ENCODE measurements at regions not wholly inside any gene's neighbourhood (a gene's known extent, or its start where the extent isn't known, plus 50 kb on each side); places are given as distances from the start of the nearest gene placed in this dataset.

DNA sequence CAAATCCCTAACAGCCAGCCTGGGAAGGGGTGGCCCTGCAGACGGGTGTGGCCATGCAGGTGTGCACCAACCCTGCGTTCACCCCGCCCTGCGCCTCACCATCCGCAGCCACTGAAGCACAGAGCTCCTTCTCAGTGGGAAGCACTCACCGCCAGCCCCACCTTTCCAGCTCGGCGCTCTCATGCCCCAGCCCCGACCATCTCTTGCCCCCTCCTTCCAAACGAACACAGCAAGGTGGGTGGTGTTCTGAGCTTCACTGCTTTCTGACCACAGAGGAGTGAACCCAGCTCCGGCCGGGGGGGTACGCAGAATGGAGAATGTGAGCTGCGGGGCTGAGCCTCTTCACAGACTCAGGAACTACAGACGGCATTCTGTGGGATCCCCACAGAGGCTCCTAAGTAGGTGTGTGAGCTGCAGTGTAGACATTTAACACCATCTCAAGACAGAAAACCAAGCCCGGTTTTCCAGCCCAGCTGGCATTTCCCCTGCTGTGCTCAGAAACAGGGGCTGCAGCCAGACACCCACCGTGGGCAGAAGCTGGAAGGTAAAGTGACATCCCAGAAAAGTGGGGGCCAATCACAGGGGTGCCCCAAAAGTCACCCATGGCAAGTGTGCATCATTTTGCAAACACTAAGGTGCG, 88.4 kb upstream of the RTL6 start:
- TF ChIP-seq, protein P1, sequence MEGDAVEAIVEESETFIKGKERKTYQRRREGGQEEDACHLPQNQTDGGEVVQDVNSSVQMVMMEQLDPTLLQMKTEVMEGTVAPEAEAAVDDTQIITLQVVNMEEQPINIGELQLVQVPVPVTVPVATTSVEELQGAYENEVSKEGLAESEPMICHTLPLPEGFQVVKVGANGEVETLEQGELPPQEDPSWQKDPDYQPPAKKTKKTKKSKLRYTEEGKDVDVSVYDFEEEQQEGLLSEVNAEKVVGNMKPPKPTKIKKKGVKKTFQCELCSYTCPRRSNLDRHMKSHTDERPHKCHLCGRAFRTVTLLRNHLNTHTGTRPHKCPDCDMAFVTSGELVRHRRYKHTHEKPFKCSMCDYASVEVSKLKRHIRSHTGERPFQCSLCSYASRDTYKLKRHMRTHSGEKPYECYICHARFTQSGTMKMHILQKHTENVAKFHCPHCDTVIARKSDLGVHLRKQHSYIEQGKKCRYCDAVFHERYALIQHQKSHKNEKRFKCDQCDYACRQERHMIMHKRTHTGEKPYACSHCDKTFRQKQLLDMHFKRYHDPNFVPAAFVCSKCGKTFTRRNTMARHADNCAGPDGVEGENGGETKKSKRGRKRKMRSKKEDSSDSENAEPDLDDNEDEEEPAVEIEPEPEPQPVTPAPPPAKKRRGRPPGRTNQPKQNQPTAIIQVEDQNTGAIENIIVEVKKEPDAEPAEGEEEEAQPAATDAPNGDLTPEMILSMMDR (IDR thresholded peaks at IDR 0.05; ENCODE audit: insufficient read depth, low read length) = no peak
- no peak for TF ChIP-seq POLR2AphosphoS5 (IDR thresholded peaks at IDR 0.05; ENCODE audit: low read depth)

Data from HL-60 (cell line).